HG03571 (cell line): ENCODE measurements at regions not wholly inside any gene's neighbourhood (a gene's known extent, or its start where the extent isn't known, plus 50 kb on each side); places are given as distances from the start of the nearest gene placed in this dataset.
A peak's percentile ranks its signal among the peaks of the same experiment; 100 is the strongest.

Experiments
- ATAC-seq: cut with Tn5 transposase; IDR thresholded peaks from one replicate; pipeline ENCODE4 v1.9.1; 2021; ENCODE audit not compliant: unreplicated experiment

DNA sequence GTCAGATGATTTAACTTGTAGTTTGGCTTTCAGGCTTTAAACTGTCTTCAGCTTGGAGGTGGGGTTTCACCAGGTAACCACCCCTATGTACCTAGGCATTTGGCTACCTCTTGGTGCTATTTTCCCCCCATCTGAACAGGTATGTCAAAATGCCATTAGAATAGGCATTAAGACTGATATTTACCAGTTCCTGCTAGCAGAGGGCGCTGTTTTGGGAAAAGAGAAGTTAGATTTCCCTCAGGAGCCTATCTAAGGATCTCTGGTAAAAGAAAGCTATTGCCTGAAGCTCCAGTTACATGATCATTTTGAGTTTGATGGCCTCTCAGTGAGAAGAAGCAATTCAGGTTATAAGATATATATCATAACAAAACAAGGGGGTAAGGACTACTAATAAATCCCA, 879.1 kb downstream of the SH3BGRL start:
- ATAC-seq: no peak

DNA sequence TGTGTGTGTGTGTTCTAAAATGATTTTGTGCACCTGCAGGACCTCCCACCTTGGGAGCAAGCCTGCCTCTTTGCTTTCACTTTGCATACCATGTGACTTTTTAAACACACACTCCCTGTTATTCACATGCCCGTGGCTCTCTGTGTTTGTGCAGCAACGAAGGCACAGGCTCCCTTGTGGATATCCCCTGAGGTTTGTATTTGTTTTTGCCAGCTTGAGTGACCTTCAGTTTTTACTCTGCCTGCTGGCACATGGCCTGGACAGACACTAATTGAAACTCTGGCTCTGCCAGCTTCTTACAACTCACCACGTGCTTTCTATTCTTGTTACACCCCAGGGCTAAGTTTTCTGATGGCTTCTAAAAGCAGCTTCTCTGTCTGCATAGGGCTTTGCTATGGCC, 885.8 kb downstream of the SH3BGRL start:
- no peak for ATAC-seq

DNA sequence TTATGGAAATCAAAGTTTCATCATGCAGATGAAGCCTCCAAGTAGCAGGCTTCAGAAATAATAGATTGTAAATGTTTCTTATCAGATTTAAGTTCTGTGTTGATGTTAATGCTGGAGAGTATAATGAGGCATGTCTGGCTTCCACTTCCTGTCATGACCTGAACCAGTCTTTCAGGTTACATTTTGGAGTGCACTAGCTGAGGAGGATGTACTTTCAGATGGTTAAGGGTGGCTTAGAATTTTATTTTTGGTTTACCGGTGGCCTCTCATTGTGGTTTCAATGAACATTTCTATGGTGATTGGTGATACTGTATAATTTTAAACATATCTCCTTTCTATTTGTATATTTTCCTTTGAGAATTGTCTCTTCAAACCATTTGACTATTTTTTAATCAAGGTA, 890.4 kb downstream of the SH3BGRL start:
- no peak for ATAC-seq

DNA sequence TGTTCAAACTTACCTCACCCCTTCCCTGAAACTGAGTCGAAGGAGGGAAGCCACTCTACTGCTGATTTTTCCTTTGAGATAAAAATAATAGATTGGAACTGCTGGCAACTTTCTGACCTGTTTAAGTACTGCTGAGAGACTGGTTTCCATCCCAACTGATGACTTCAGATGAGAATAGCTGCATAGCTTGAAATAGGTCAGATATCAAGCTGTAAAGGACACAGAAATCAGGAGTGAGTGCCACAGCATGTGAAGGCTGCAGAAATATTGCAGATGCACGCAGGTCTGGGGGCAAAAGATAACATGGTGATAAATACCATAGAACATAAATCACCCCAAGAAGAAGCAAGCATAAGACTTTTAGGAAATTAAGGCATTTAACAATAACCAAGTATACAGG, 923.2 kb downstream of the SH3BGRL start:
- no peak for ATAC-seq

DNA sequence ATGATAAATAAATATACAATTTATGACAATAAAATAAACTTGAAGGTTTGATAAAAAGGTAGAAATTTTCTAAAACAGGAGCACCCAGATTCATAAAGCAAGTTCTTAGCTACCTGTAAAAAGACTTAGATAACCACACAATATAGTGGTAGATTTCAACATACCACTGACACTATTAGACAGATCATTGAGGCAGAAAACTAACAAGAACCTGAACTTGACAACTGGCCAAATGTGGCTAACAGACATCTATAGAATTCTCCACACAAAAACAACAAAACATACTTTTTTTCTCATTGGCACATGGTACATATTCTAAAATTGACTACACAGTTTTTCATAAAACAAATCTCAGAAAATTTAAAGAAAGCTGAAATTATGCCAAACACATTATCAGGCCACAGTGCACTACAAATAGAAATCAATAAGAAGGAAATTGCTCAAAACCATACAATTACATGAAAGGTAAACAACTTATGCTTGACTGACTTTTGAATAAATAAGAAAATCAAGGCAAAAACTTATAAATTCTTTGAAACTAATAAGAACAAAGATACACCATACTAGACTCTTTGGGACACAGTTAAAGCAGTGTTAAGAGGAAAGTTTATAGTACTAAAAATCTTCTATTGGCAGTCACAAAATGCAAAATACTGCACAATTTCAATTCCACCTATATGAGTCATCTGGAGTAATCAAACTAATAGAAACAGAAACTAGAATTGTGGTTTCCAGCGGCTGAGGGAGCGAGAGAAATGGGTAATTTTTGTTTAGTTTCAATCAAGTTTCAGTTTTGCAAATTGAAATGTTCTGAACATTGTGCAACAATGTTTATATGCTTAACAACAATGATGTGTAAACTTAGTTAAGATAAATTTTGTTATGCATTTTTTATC, 925.6 kb downstream of the SH3BGRL start:
- peak; percentile 96 for ATAC-seq

DNA sequence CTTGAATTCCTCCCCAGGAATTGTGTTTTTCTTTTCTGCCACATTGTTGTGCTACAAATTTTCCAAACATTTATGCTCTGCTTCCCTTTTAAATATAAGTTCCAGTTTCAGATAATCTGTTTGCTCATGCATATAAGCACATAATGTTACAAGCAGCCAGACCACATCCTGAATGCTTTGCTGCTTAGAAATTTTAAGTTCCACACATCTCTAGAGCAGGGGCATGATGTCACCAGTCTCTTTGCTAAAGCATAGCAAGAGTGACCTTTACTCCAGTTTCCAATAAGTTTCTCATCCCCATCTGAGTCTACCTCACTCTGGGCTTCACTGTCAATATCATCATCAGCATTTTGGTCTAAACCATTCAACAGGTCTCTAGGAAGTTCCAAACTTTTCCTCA, 932.5 kb downstream of the SH3BGRL start:
- no peak for ATAC-seq

DNA sequence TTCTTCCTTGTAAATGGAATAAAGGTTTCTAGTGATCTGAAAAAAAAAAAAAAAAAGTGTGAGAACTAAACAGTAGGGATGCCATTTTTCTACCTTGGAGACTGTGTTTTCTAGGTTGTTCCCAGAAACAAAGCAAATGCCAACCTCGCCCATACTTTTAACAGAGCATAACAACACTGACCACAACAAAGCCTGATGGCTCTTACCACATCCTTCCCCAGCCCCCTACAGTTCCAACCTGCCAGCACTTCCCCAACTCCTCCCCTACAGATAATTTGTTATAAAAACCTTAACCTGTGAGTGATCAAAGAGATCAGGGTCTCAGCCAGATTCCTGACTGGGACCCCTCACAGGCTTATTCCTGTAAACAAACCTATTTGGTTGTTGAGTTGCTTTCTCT, 940.0 kb downstream of the SH3BGRL start:
- no peak for ATAC-seq

DNA sequence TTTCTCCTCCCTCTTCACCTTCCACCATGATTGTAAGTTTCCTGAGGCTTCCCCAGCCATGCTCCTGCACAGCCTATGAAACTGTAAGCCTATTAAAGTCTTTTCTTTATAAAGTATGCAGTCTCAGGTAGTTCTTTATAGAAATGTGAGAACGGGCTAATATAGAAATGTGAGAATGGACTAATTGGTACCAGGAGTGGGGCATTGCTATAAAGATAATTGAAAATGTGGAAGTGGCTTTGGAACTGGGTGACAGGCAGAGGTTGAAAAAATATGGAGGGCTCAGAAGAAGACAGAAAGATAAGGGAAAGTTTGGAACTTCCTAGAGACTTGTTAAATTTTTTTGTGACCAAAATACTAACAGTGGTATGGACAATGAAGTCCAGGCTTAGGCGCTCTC, 959.3 kb downstream of the SH3BGRL start:
- no peak for ATAC-seq

DNA sequence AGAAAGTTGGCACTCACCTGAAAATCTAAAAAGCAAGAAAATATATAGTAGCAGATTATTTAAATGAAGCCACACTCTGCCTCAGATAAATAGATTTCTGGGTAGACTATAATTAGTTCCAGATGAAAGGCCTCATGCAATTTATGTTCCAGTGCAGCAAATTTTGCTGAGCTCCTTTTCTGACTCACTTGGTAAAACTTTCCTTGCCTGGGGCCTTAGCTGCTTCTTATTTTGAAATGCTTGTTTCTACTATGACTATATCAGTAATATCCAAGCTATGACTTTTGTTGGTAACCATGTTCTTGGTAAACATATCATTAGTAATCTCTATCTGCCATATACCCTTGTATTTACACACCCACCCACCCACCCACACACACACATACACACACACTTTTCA, 961.8 kb downstream of the SH3BGRL start:
- ATAC-seq: no peak

DNA sequence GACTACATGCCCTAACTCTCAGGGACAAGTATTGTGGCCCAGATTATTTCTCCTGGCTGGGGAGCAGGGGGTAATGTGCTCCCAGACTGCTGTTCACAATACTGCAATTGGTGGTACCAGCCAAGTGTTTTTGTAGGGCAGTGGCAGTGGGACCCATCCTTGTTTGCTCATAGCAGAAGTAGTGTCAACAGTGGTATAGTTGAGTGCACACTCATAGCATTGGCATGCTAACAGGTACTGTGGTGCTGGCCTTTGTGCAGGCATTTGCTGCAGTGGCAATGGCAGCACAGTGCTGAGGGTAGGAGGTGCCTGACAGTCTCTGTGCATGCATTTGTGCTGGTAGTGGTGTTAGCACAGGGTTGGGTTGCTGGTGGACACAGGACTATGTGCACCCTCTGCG, 995.0 kb downstream of the SH3BGRL start:
- ATAC-seq: no peak

DNA sequence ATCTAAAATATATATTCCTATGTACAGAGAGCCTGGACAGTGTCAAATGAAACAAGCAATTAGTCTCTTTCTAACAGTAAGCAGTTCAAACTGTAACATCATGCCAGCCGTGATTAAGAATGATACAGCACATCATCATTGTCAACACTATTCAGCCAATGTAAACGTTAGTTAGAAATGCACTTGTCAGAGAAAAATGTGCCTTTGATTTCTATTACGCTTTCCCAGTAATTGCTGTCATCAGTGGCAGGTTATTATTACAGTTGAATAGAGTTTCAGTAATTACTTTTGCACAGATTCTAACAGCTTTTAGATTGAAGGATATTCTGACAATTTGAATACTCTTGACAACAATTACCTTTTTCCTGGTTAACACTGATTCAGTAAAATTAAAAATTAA, 1007.1 kb downstream of the SH3BGRL start:
- no peak for ATAC-seq

DNA sequence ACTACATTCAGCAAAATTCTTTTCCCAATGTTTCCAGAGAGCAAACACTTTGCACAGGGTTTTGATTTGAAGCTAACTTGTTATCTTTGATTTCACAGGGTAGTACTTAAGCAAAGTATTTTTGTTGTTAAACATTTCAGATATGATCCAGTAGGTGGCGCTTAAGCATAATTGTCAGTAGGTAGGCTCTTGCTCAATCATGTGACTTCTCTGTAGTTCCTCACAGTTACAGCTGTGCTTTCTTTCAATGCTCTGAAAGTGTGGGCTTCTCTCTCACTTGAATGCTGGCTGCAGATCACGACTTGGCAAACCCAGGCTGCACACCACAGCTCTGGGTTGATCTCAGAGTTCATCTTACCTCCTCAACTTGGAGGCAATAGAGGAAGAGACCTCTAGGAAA, 1016.5 kb downstream of the SH3BGRL start:
- no peak for ATAC-seq

DNA sequence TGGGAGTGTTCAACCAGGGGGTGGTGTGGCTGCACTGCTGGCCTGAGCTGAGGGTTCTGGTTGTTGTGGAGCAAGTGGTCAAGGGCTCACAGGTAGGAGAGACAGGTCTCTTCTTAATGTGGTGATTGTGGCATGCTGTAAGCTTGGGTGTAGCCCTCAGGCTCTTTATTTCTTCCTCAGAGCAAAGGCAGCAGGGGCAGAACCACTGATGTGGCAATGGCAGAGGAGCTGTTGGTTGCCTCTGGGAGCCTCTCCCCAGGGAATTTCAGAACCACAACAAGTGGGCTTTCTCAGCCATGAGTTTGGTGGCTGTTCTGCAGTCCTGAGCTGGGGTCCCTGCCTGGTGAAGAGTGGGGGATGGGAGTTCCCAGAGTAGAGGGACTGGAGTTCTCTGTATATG, 1017.2 kb downstream of the SH3BGRL start:
- ATAC-seq: no peak

DNA sequence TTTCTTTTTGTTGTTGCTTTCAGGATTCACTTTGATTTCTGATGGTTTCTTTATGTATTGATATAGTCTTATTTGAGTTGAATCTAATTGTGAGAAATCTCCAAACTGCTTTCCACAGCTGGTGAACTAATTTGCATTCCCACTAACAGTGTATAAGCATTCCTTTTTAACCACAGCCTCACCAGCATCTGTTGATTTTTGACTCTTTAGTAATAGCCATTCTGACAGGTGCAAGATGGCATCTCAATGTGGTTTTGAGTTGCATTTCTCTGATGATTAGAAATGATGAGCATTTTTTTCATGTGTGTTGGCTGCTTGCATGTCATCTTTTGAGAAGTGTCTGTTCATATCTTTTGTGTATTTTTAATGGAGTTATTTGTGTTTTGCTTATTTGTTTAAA, 1023.1 kb downstream of the SH3BGRL start:
- no peak for ATAC-seq

DNA sequence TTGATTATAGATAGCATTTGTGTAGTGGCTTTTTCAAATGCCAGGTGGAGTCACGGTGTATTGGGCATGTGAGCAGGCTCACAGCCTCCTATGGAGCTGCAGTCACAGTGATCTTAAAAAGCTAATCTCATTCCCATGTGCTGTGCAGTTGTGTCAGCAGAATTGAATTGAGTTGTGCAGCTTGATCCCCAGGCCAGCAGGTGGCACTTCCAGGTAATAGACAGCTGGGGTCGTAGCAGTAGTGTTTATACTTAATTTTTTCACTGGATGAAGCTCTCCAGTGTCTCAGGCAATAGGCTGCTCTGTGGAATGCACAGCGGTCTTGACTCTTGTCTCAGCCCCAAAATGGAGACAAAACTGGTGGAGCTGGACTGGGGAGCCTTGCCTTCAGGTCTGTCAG, 1028.1 kb downstream of the SH3BGRL start:
- no peak for ATAC-seq

DNA sequence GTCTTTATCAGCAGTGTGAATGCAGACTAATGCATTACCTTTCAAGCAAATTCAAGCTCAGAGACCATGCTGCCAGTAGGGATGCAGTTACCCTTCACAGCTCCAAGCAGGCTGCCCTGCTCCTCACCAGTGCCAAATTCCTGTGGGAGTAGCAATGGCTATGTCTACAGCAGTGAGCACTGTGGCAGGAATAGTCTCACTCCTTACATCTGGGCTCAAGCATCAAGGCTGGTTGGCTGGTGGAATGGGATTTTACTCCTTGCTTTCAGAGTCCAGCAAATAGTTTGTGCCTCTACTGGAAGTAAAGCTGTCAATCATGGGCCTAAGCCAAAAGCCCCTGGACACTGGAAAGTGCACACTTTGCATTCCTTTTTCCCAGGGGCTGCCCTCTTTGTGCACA, 1030.8 kb downstream of the SH3BGRL start:
- ATAC-seq: no peak

DNA sequence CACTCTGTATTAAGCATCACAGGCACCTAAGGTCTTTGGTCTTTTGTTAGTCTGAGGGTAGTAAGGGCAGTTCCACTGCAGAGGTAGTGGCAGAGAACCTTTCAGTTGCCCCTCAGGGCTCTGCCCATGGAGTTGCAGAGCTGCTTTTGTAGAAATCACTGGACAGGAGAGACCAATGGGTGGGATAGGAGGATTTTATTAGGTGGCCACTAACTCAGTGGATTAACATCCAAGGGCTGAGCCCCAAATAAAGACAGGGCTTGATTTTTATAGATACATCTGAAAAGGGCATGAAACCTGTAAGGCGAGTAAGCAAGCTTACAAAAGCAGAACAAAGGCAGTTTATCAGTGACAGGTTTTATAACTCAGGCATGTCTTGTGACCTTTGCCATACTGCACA, 1035.4 kb downstream of the SH3BGRL start:
- no peak for ATAC-seq
